ENCODE measurements at regions not wholly inside any gene's neighbourhood (a gene's known extent, or its start where the extent isn't known, plus 50 kb on each side); places are given as distances from the start of the nearest gene placed in this dataset.

DNA sequence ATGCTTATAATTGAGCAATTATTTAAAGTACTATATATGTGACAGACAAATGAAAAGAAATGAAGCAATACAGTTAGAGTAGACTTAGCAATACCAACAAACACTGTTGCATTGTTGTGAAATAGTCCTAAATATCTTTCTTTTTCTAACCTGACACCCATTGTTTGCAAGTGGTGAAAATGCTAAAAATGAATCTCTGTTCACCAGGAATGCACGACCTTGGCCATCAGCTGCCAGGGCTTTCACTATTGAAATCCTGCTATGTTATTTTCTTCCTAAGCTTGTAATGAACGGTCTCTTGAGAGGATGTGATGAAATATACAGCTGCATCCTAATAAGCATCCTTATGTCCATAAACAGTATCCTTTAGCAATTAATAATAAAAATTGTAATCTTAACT, 136.2 kb upstream of the MGAT5 start:
- no peak for TF ChIP-seq ZNF274 (IDR thresholded peaks at IDR 0.05; ENCODE audit: low read depth, low read length)
- no peak overlapping the region for H3K4me3 ChIP-seq (ENCODE audit: low read length)

DNA sequence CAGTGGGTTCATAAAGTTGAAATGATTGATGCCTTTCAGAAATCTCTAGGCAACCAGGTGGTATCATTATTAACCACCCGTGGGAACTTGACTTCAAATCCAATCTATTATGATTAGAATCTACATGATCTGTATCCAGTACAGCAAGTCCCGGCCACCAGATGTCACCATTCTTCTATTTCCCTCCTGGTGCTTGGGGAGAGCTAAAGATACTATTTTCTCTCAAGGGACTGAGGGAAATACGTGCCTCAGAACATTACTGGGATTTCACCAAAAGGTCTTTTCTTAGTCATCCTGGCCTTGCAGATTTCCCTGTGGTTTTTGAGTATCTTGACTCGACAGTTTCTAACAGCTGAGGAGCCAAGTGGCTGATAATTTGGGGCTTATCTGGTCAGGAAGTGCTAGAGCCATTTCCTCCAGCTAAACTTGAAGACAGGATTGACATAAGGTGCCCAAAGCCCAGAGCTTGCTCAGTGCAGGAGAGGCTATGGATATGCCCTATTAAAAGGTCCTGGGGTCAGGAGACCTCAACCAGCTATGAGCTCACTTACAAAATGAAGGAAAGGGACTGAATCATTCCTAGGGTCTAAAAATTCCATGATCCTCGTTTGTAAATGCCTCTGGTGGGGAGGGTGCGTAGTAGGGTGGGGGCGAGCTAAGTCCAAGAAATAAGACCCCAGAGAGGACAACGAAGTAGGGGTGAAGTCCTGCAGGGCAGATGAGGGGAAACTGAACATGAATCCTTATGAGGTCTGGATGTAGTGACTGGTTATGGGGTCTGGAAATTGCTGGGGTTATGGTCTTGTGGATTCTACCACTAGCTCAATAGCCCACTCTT, 135.4 kb upstream of the MGAT5 start:
- peak overlapping the region; percentile 84; the same call in 1 of the 2 replicates for H3K4me3 ChIP-seq (ENCODE audit: low read length)
- TF ChIP-seq ZNF274 (IDR thresholded peaks at IDR 0.05; ENCODE audit: low read depth, low read length) = no peak

DNA sequence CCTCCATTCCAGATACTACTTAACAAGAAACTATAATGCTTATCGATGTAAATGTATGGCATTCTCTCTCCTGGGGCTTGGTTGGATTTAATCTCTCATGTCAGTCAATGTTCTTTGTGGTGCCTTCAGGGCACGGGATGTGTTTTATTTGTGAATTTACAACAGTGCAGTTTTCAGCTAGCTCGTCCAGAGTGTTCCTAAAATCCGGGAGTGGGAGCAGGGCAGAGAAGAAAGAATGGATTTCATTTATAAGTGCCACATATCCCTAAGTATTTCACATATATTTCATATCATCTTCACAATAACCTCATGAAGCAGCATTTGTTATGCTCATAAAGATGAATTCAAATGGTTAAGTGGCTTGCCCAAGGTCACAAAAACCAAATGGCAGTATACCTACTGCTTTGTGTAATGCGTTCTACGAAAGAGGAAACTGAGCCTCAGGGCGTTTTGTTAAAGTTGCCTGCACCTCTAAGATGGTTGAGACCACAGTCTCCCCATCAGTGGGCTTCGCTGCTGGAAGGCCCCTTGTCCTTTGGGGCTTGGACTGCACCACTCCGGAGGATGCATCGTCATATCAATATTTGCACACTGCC, 134.7 kb upstream of the MGAT5 start:
- peak overlapping the region; percentile 84; the same call in 1 of the 2 replicates for H3K4me3 ChIP-seq (ENCODE audit: low read length)
- no peak for TF ChIP-seq ZNF274 (IDR thresholded peaks at IDR 0.05; ENCODE audit: low read depth, low read length)

GRCh38 chr2:134119713-134120405, 134.0 kb upstream of the MGAT5 start:
- TF ChIP-seq ZNF274 (IDR thresholded peaks at IDR 0.05; ENCODE audit: low read depth, low read length) = no peak
- peak overlapping the region; percentile 84 for H3K4me3 ChIP-seq (ENCODE audit: low read length)

DNA sequence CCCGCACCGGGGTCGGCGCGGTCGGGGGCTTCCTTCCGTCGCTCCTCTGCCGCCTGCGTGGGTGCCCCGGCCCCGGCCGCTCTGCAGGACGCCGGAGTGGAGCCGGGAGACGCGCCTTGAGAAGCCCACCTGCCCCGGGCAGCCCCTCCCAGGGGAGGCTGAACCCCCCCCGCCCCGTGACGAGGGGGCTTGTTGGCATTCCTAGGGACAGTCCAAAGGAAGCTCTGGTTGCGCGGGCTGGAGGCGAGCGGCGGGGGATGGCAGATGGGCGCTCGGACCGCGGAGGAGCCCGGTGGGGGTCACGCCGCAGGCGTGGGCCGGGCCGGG, 133.5 kb upstream of the MGAT5 start:
- TF ChIP-seq ZNF274 (IDR thresholded peaks at IDR 0.05; ENCODE audit: low read depth, low read length) = no peak
- peak overlapping the region; percentile 84 for H3K4me3 ChIP-seq (ENCODE audit: low read length)

DNA sequence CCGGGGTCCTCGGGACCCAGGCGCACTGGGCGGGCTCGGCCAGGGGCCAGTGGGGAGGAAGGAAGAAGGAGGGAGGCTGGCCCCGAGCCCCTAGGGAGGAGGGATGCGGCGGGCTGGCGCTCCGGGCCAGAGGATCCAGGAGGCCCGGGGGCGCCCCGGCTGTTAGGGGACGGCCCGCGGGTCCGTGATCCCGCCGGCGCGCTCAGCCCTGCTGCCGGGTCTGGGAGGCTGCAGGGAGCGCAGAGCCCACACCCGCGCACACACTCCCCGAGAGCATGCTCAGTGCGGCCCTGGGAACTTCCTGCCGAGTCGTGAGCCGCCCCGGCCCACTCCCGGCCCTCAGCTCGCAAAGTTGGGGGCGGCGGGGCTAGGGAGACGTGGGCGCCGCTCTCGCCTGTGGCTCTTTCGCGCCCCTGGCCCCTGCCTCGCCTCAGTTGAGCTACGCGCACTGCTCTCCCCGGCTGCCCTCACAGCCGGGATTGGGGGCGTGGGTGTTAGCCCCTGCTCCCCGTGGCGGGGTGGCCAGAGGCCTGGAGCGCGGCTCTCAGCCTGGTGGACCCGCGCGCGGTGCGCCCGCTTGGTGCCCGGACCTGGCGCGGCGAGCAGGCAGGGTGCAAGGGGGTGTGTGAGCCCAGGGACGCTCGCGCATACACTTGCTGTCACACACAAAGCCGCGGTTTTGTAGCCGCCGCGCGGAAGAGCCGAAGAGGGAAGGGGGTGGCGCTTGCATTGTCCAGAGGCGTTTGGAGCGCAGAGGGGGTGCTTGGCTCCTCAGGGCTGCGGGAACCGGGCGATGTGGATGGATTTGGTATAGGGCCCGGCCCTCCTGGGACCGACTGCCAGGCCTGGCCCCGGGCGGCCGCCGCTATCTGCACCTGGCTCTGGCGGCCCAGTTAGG, 132.9 kb upstream of the MGAT5 start:
- no peak for TF ChIP-seq ZNF274 (IDR thresholded peaks at IDR 0.05; ENCODE audit: low read depth, low read length)
- H3K4me3 ChIP-seq (ENCODE audit: low read length) = peak overlapping the region; percentile 84

GRCh38 chr2:134122610-134123009, 131.3 kb upstream of the MGAT5 start:
- TF ChIP-seq ZNF274 (IDR thresholded peaks at IDR 0.05; ENCODE audit: low read depth, low read length) = no peak
- H3K4me3 ChIP-seq (ENCODE audit: low read length) = no peak overlapping the region; the same call in 1 of the 2 replicates

- no peak for TF ChIP-seq ZNF274 (IDR thresholded peaks at IDR 0.05; ENCODE audit: low read depth, low read length)
- H3K4me3 ChIP-seq (ENCODE audit: low read length) = peak overlapping the region; percentile 17; the same call in 1 of the 2 replicates
Observed at GRCh38 chr2:134123332-134123731, 130.5 kb upstream of the MGAT5 start.

DNA sequence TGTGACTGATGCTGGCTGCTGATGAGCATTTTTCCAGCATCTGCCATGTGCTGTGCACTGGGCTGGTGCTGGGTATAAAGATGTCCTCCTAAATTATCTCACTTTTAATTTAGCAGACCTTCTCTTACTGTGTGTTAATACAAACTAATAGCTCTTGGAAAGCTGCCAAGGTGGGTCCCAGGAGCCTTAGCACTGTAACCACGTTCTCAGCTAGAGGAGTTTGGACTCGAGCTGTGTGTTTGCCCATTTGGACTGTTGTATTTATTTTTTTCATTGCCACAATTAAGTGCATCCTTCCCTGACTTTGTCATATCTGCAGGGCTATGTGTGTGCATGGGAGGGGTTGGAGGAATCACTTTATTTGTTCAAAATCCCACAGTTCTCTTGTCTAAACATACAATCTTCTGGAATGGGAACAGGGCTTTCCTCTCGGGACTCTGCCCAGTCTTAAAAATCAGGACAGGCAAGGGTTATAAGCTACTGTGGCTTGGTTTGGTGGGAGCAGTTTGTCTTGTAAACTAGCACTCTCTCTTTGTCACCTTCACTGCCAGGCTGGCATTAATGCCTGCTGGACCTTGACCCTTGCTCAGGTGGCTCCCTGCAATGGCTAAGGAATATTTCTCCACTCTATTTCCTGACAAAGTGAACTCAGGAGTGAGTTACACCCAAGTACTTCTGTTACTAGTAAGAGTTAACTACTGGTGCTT, 129.7 kb upstream of the MGAT5 start:
- H3K4me3 ChIP-seq (ENCODE audit: low read length) = no peak overlapping the region
- no peak for TF ChIP-seq ZNF274 (IDR thresholded peaks at IDR 0.05; ENCODE audit: low read depth, low read length)

- no peak overlapping the region for H3K4me3 ChIP-seq (ENCODE audit: low read length)
- no peak for TF ChIP-seq ZNF274 (IDR thresholded peaks at IDR 0.05; ENCODE audit: low read depth, low read length)
Observed at GRCh38 chr2:134127496-134127895, 126.4 kb upstream of the MGAT5 start.

GRCh38 chr2:134128746-134129145, 125.1 kb upstream of the MGAT5 start:
- no peak overlapping the region for H3K4me3 ChIP-seq (ENCODE audit: low read length)
- no peak for TF ChIP-seq ZNF274 (IDR thresholded peaks at IDR 0.05; ENCODE audit: low read depth, low read length)

- no peak overlapping the region for H3K4me3 ChIP-seq (ENCODE audit: low read length)
- no peak for TF ChIP-seq ZNF274 (IDR thresholded peaks at IDR 0.05; ENCODE audit: low read depth, low read length)
Observed at GRCh38 chr2:134129900-134130537, 123.9 kb upstream of the MGAT5 start.

Data from GM08714 (cell line).